GM12878 (cell line): ENCODE measurements at regions not wholly inside any gene's neighbourhood (a gene's known extent, or its start where the extent isn't known, plus 50 kb on each side); places are given as distances from the start of the nearest gene placed in this dataset.

Experiments
- CBX5 ChIP-seq: sonication (generic); IDR thresholded peaks from 2 replicates; pipeline ENCODE4 v1.6.1; 2016; ENCODE audit warnings: low read depth, moderate library complexity, mild to moderate bottlenecking, inconsistent platforms
- CHD4 ChIP-seq: fragments of 200-600 bp; sonication (generic); IDR thresholded peaks from 2 replicates; pipeline ENCODE4 v1.6.1; 2016; ENCODE audit warnings: mild to moderate bottlenecking
- CTCF ChIP-seq, 3 experiments: IDR thresholded peaks in 2 of 3; conservative IDR thresholded peaks in 1 of 3; 2 replicates each; pipeline ENCODE4 v1.5.1; 2011; ENCODE audit warnings: low read depth in 3 of 3, low read length in 3 of 3, mild to moderate bottlenecking in 3 of 3, control low read depth in 2 of 3, moderate library complexity in 2 of 3, inconsistent platforms in 1 of 3, mixed read lengths in 1 of 3; ENCODE audit not compliant: control insufficient read depth in 2 of 3, insufficient read depth in 1 of 3; ENCODE audit errors: extremely low read depth in 1 of 3
- ELK1 ChIP-seq: IDR thresholded peaks from 2 replicates; pipeline ENCODE4 v1.6.1; 2012; ENCODE audit warnings: low read depth, low read length, improper control_type of control experiment
- EZH2 ChIP-seq: IDR thresholded peaks from 2 replicates; pipeline ENCODE4 v1.6.1; 2012; ENCODE audit warnings: low read depth, mild to moderate bottlenecking, control low read depth, inconsistent platforms, low read length, borderline replicate concordance; ENCODE audit not compliant: control insufficient read depth
- FOS ChIP-seq: IDR thresholded peaks from 3 replicates; pipeline ENCODE4 v1.6.1; 2011; ENCODE audit warnings: borderline replicate concordance; ENCODE audit not compliant: insufficient read length; ENCODE audit errors: extremely low read depth
- FOXM1 ChIP-seq: IDR thresholded peaks from 2 replicates; pipeline ENCODE4 v1.6.1; 2012; ENCODE audit warnings: low read depth, mild to moderate bottlenecking, inconsistent platforms, low read length, moderate library complexity
- POLR2A ChIP-seq: IDR thresholded peaks from 2 replicates; pipeline ENCODE4 v1.6.1; 2011; ENCODE audit warnings: low read depth, mild to moderate bottlenecking, low read length
- POLR2AphosphoS5 ChIP-seq: IDR thresholded peaks from 2 replicates; pipeline ENCODE4 v1.6.1; 2011; ENCODE audit warnings: mild to moderate bottlenecking, low read length, inconsistent platforms
- RELA ChIP-seq: fragments of 450-650 bp; IDR thresholded peaks from 2 replicates; pipeline ENCODE4 v1.8.0; 2014; ENCODE audit warnings: borderline replicate concordance; ENCODE audit not compliant: partially characterized antibody
- TAF1 ChIP-seq: IDR thresholded peaks from 2 replicates; pipeline ENCODE4 v1.6.1; 2011; ENCODE audit warnings: mild to moderate bottlenecking, low read depth, low read length, borderline replicate concordance
- WRNIP1 ChIP-seq: IDR thresholded peaks from 2 replicates; pipeline ENCODE4 v1.6.1; 2011; ENCODE audit warnings: low read depth, low read length, improper control_type of control experiment, borderline replicate concordance
- ZNF274 ChIP-seq: IDR thresholded peaks from one replicate; pipeline ENCODE4 v1.8.0; 2011; ENCODE audit not compliant: insufficient read length, insufficient read depth

GRCh38 chr3:176765382-176765900 lies 431.8 kb downstream of the TBL1XR1 start:
- TF ChIP-seq POLR2A: no peak
- no peak for TF ChIP-seq CHD4
- TF ChIP-seq ELK1: no peak
- no peak for TF ChIP-seq CTCF (IDR thresholded peaks at IDR 0.05 in 2 of 3, conservative IDR thresholded peaks at IDR 0.05 in 1 of 3; ENCODE audit: control insufficient read depth in 2 of 3, extremely low read depth in 1 of 3, insufficient read depth in 1 of 3, low read depth in 3 of 3, low read length in 3 of 3)
- no peak for TF ChIP-seq WRNIP1
- no peak for TF ChIP-seq EZH2
- no peak for TF ChIP-seq TAF1
- TF ChIP-seq FOS: no peak
- no peak for TF ChIP-seq FOXM1
- no peak for TF ChIP-seq POLR2AphosphoS5
- TF ChIP-seq CBX5: no peak
- TF ChIP-seq RELA: no peak
- no peak for TF ChIP-seq ZNF274
